ENCODE measurements at regions not wholly inside any gene's neighbourhood (a gene's known extent, or its start where the extent isn't known, plus 50 kb on each side); places are given as distances from the start of the nearest gene placed in this dataset.

DNA sequence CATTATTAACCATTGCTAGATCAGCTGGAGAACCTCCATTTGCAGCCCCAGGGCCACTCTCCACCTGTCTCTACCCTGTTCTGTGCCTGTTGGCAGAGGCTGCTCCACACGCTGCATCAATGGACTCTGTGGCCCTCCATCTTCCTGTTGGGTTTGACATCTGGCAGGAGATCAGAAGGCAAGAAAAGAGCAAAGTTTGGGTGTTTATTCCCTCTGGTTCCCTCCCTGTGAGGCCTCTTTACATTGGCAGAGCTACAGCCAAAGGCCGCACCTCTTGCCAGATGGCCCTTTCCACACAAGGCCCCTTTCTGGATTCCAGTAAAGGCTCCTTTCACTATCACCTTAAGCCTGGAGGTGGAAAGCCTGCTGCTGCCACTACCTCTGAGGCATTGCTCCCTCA, 110.9 kb upstream of the RND3 start:
- TF ChIP-seq, protein P1, sequence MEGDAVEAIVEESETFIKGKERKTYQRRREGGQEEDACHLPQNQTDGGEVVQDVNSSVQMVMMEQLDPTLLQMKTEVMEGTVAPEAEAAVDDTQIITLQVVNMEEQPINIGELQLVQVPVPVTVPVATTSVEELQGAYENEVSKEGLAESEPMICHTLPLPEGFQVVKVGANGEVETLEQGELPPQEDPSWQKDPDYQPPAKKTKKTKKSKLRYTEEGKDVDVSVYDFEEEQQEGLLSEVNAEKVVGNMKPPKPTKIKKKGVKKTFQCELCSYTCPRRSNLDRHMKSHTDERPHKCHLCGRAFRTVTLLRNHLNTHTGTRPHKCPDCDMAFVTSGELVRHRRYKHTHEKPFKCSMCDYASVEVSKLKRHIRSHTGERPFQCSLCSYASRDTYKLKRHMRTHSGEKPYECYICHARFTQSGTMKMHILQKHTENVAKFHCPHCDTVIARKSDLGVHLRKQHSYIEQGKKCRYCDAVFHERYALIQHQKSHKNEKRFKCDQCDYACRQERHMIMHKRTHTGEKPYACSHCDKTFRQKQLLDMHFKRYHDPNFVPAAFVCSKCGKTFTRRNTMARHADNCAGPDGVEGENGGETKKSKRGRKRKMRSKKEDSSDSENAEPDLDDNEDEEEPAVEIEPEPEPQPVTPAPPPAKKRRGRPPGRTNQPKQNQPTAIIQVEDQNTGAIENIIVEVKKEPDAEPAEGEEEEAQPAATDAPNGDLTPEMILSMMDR (IDR thresholded peaks at IDR 0.05; ENCODE audit: low read depth, low read length, poor library complexity, severe bottlenecking) = no peak
- TF ChIP-seq EZH2phosphoT487 (IDR thresholded peaks at IDR 0.05; ENCODE audit: borderline replicate concordance, low read length) = no peak

Measured in DOHH2 (cell line).